ENCODE measurements at regions not wholly inside any gene's neighbourhood (a gene's known extent, or its start where the extent isn't known, plus 50 kb on each side); places are given as distances from the start of the nearest gene placed in this dataset.

- no peak overlapping the region for H3K27ac ChIP-seq (ENCODE audit: low read depth, low read length, poor library complexity, severe bottlenecking)
- H3K79me2 ChIP-seq (ENCODE audit: insufficient read depth, low read depth, low read length) = no peaks in the 10 kb centered on the region
- BruUV-seq (replicated peaks) = no TSS peak
- POLR2A ChIA-PET = no interaction called here
- no peaks in the 10 kb centered on the region for H3K9me2 ChIP-seq (ENCODE audit: insufficient read depth, low read length)
- H3K4me3 ChIP-seq (ENCODE audit: low read depth, low read length, poor library complexity, severe bottlenecking) = no peak overlapping the region
- CTCF ChIA-PET (ENCODE audit: unreplicated experiment) = no interaction called here
- H3K4me1 ChIP-seq (ENCODE audit: insufficient read depth, low read length, poor library complexity, severe bottlenecking) = no peaks in the 10 kb centered on the region
- TF ChIP-seq EZH2phosphoT487 (IDR thresholded peaks at IDR 0.05; ENCODE audit: borderline replicate concordance, low read depth, low read length) (no peak), CTCF (conservative IDR thresholded peaks at IDR 0.05; ENCODE audit: low read length) (no peak)
- H3K36me3 ChIP-seq (ENCODE audit: insufficient read depth, low read length) = no peaks in the 10 kb centered on the region
- H3K4me2 ChIP-seq (ENCODE audit: low read length) = no peak overlapping the region
- no peak overlapping the region for H2AFZ ChIP-seq (ENCODE audit: low read length)
- no peak for DNase-seq (ENCODE audit: low spot score)
- no peaks in the 10 kb centered on the region for H3K9me3 ChIP-seq (ENCODE audit: low read length)
- no peaks in the 10 kb centered on the region for H4K20me1 ChIP-seq (ENCODE audit: insufficient read depth, low read length)
- intact Hi-C loops (cut with micrococcal nuclease; ENCODE audit: unreplicated experiment) = no loop called here
Observed at GRCh38 chr16:50939356-50939755, 197.5 kb downstream of the CYLD start.

- H3K27ac ChIP-seq (ENCODE audit: low read depth, low read length, poor library complexity, severe bottlenecking) = no peak overlapping the region
- no peak overlapping the region for H3K4me2 ChIP-seq (ENCODE audit: low read length)
- no peaks in the 10 kb centered on the region for H3K9me3 ChIP-seq (ENCODE audit: low read length)
- TF ChIP-seq EZH2phosphoT487 (IDR thresholded peaks at IDR 0.05; ENCODE audit: borderline replicate concordance, low read depth, low read length) = no peak
- no peak for TF ChIP-seq CTCF (conservative IDR thresholded peaks at IDR 0.05; ENCODE audit: low read length)
- no peaks in the 10 kb centered on the region for H3K9me2 ChIP-seq (ENCODE audit: insufficient read depth, low read length)
- H4K20me1 ChIP-seq (ENCODE audit: insufficient read depth, low read length) = no peaks in the 10 kb centered on the region
- no peaks in the 10 kb centered on the region for H3K36me3 ChIP-seq (ENCODE audit: insufficient read depth, low read length)
- no TSS peak for BruUV-seq (replicated peaks)
- DNase-seq (ENCODE audit: low spot score) = no peak
- no peak overlapping the region for H2AFZ ChIP-seq (ENCODE audit: low read length)
- intact Hi-C loops (cut with micrococcal nuclease; ENCODE audit: unreplicated experiment) = no loop called here
- CTCF ChIA-PET (ENCODE audit: unreplicated experiment) = no interaction called here
- no peaks in the 10 kb centered on the region for H3K4me1 ChIP-seq (ENCODE audit: insufficient read depth, low read length, poor library complexity, severe bottlenecking)
- POLR2A ChIA-PET = no interaction called here
- H3K4me3 ChIP-seq (ENCODE audit: low read depth, low read length, poor library complexity, severe bottlenecking) = no peak overlapping the region
- H3K79me2 ChIP-seq (ENCODE audit: insufficient read depth, low read depth, low read length) = no peaks in the 10 kb centered on the region
Observed at GRCh38 chr16:50938932-50939331, 197.0 kb downstream of the CYLD start.

- H3K36me3 ChIP-seq (ENCODE audit: insufficient read depth, low read length) = no peaks in the 10 kb centered on the region
- H3K9me3 ChIP-seq (ENCODE audit: low read length) = no peaks in the 10 kb centered on the region
- TF ChIP-seq CTCF (conservative IDR thresholded peaks at IDR 0.05; ENCODE audit: low read length) (no peak), EZH2phosphoT487 (IDR thresholded peaks at IDR 0.05; ENCODE audit: borderline replicate concordance, low read depth, low read length) (no peak)
- H3K4me2 ChIP-seq (ENCODE audit: low read length) = no peak overlapping the region
- H4K20me1 ChIP-seq (ENCODE audit: insufficient read depth, low read length) = no peaks in the 10 kb centered on the region
- ChIA-PET POLR2A (no interaction called here), CTCF (ENCODE audit: unreplicated experiment) (no interaction called here)
- no peak overlapping the region for H2AFZ ChIP-seq (ENCODE audit: low read length)
- H3K27ac ChIP-seq (ENCODE audit: low read depth, low read length, poor library complexity, severe bottlenecking) = no peak overlapping the region
- intact Hi-C loops (cut with micrococcal nuclease; ENCODE audit: unreplicated experiment) = no loop called here
- no peak overlapping the region for H3K4me3 ChIP-seq (ENCODE audit: low read depth, low read length, poor library complexity, severe bottlenecking)
- H3K4me1 ChIP-seq (ENCODE audit: insufficient read depth, low read length, poor library complexity, severe bottlenecking) = no peaks in the 10 kb centered on the region
- H3K9me2 ChIP-seq (ENCODE audit: insufficient read depth, low read length) = no peaks in the 10 kb centered on the region
- no TSS peak for BruUV-seq (replicated peaks)
- H3K79me2 ChIP-seq (ENCODE audit: insufficient read depth, low read depth, low read length) = no peaks in the 10 kb centered on the region
- DNase-seq (ENCODE audit: low spot score) = no peak
Observed at GRCh38 chr16:50933262-50933661, 191.4 kb downstream of the CYLD start.
